HL-60 (cell line): ENCODE measurements at regions not wholly inside any gene's neighbourhood (a gene's known extent, or its start where the extent isn't known, plus 50 kb on each side); places are given as distances from the start of the nearest gene placed in this dataset.

Experiments used
- DNase-seq, 2 experiments: peaks; one replicate each; pipeline ENCODE4 v3.0.0-alpha.2; 2010 to 2020; ENCODE audit warnings: low read depth in 1 of 2, low spot score in 1 of 2
- H3K27ac ChIP-seq: fragments of 250-450 bp; sonication (Bioruptor Pico); replicated peaks from 2 replicates; pipeline ENCODE4 v1.5.1; 2020; ENCODE audit warnings: mild to moderate bottlenecking, moderate library complexity
- H3K27me3 ChIP-seq: fragments of 250-450 bp; sonication (Bioruptor Pico); 2 replicates; pipeline ENCODE4 v1.5.1; 2021; ENCODE audit warnings: mild to moderate bottlenecking, moderate library complexity; ENCODE audit not compliant: insufficient read depth, poor library complexity, severe bottlenecking
- H3K4me3 ChIP-seq: replicated peaks from 2 replicates; pipeline ENCODE4 v1.5.1; 2011; ENCODE audit warnings: mild to moderate bottlenecking, control low read depth, low read length; ENCODE audit not compliant: insufficient read depth
- GABPA ChIP-seq: IDR thresholded peaks from 2 replicates; pipeline ENCODE4 v1.6.1; 2012; ENCODE audit warnings: low read depth
- POLR2AphosphoS5 ChIP-seq: IDR thresholded peaks from 2 replicates; pipeline ENCODE4 v1.6.1; 2012; ENCODE audit warnings: low read depth
- REST ChIP-seq: IDR thresholded peaks from 2 replicates; pipeline ENCODE4 v1.6.1; 2012; ENCODE audit warnings: low read depth; ENCODE audit not compliant: insufficient replicate concordance
- SPI1 ChIP-seq: IDR thresholded peaks from 2 replicates; pipeline ENCODE4 v1.6.1; 2012; ENCODE audit warnings: low read depth, mild to moderate bottlenecking, borderline replicate concordance
- TF ChIP-seq, protein P1 (sequence below): IDR thresholded peaks from one replicate; pipeline ENCODE4 v1.5.1; 2011; ENCODE audit warnings: low read length, control low read depth, inconsistent platforms; ENCODE audit not compliant: insufficient read depth

DNA sequence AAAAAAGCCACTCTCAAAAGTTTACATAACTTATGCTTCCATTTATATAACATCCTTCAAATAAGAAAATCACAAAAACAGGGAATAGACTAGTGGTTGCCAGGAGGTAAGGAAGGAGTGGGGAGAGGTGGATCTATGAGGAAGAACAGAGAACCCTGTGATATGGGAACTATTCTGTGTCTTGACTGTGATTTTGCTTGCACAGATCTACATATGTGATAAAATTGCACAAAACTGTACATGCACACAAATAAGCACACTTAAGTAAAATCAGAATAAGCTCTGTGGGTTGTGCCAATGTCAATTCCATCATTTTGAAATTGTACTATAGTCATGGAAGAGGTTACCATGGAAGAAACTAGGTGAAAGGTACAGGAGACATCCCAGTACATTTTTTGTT, 121.6 kb upstream of the SGCG start:
- DNase-seq: no peak
- H3K4me3 ChIP-seq: no peak overlapping the region

GRCh38 chr13:23060959-23061358, 119.8 kb upstream of the SGCG start:
- Histone ChIP-seq H3K27ac (no peak overlapping the region), H3K4me3 (no peak overlapping the region), H3K27me3 (no peaks in the 10 kb centered on the region)
- no peak for DNase-seq
- TF ChIP-seq GABPA (no peak), SPI1 (no peak), POLR2AphosphoS5 (no peak), REST (no peak)
- TF ChIP-seq, protein P1, sequence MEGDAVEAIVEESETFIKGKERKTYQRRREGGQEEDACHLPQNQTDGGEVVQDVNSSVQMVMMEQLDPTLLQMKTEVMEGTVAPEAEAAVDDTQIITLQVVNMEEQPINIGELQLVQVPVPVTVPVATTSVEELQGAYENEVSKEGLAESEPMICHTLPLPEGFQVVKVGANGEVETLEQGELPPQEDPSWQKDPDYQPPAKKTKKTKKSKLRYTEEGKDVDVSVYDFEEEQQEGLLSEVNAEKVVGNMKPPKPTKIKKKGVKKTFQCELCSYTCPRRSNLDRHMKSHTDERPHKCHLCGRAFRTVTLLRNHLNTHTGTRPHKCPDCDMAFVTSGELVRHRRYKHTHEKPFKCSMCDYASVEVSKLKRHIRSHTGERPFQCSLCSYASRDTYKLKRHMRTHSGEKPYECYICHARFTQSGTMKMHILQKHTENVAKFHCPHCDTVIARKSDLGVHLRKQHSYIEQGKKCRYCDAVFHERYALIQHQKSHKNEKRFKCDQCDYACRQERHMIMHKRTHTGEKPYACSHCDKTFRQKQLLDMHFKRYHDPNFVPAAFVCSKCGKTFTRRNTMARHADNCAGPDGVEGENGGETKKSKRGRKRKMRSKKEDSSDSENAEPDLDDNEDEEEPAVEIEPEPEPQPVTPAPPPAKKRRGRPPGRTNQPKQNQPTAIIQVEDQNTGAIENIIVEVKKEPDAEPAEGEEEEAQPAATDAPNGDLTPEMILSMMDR: no peak

More for the DNA sequence above, 121.6 kb upstream of the SGCG start:
- no peaks in the 10 kb centered on the region for H3K27me3 ChIP-seq
- TF ChIP-seq, protein P1: no peak
- TF ChIP-seq REST (no peak), SPI1 (no peak), GABPA (no peak), POLR2AphosphoS5 (no peak)
- no peak overlapping the region for H3K27ac ChIP-seq

DNA sequence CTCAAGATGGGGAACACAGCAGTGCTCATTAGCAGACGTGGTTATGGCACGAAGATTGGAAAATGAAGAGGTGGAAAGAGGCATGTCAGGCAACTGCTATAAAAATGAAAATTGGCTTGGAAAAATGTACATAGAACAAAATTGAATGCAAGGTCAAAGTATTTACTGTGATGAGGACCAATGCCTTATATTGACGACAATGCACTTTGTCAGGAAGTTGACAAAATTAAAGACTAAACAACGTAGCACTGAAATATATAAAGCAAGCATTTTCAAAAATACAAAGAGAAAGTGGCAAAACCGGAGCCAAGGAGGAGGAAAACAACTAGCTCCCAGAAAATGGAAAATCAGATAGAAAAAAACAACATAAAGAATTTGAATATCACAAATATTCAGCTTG, 113.7 kb upstream of the SGCG start:
- no peak for TF ChIP-seq REST
- no peak for TF ChIP-seq SPI1
- TF ChIP-seq POLR2AphosphoS5: no peak
- no peak for TF ChIP-seq GABPA
- TF ChIP-seq, protein P1: no peak
- no peaks in the 10 kb centered on the region for H3K27me3 ChIP-seq
- DNase-seq: no peak

More for the DNA sequence above, 113.7 kb upstream of the SGCG start:
- Histone ChIP-seq H3K4me3 (no peak overlapping the region), H3K27ac (no peak overlapping the region)
